Osteocyte (in vitro differentiated cells): ENCODE measurements at regions not wholly inside any gene's neighbourhood (a gene's known extent, or its start where the extent isn't known, plus 50 kb on each side); places are given as distances from the start of the nearest gene placed in this dataset.
A peak's percentile ranks its signal among the peaks of the same experiment; 100 is the strongest.
"Not testable (repeated sequence)": the region's sequence is repeated elsewhere in the genome, so short reads cannot be mapped to it uniquely, and the experiment has no call there.

Experiments used
- DNase-seq: peaks from one replicate; pipeline ENCODE4 v3.0.0; 2021; ENCODE audit warnings: mixed read lengths; ENCODE audit not compliant: unreplicated experiment; ENCODE audit errors: extremely low spot score
- H3K27ac Mint-ChIP-seq: one replicate; pipeline ENCODE4 v1.8.0; 2021; ENCODE audit warnings: mild to moderate bottlenecking, mixed read lengths; ENCODE audit not compliant: unreplicated experiment
- H3K27me3 Mint-ChIP-seq: one replicate; pipeline ENCODE4 v1.8.0; 2021; ENCODE audit warnings: mixed read lengths; ENCODE audit not compliant: unreplicated experiment
- H3K36me3 Mint-ChIP-seq: one replicate; pipeline ENCODE4 v1.8.0; 2021; ENCODE audit warnings: mixed read lengths; ENCODE audit not compliant: unreplicated experiment
- H3K4me1 Mint-ChIP-seq: one replicate; pipeline ENCODE4 v1.8.0; 2021; ENCODE audit warnings: mixed read lengths; ENCODE audit not compliant: unreplicated experiment
- H3K4me3 Mint-ChIP-seq: one replicate; pipeline ENCODE4 v1.8.0; 2021; ENCODE audit warnings: mild to moderate bottlenecking, moderate library complexity, mixed read lengths; ENCODE audit not compliant: unreplicated experiment
- H3K9me3 Mint-ChIP-seq: one replicate; pipeline ENCODE4 v1.8.0; 2021; ENCODE audit warnings: mixed read lengths; ENCODE audit not compliant: unreplicated experiment
- CTCF ChIP-seq: fragments of 200-600 bp; sonication (generic); IDR thresholded peaks from 2 replicates; pipeline ENCODE4 v1.5.0; 2021; ENCODE audit warnings: antibody characterized with exemption, mild to moderate bottlenecking, moderate library complexity

- Mint-ChIP-seq H3K27me3 (peaks cover 39% of the 10 kb centered on the region), H3K36me3 (no peaks in the 10 kb centered on the region), H3K27ac (no peak overlapping the region), H3K4me1 (no peaks in the 10 kb centered on the region), H3K9me3 (no peaks in the 10 kb centered on the region), H3K4me3 (no peak overlapping the region)
- DNase-seq = no peak
- no peak for TF ChIP-seq CTCF
These were observed 144.6 kb downstream of the BRD1 start for GRCh38 chr22:49683032-49683431.

GRCh38 chr22:49680819-49681218 is 146.9 kb downstream of the BRD1 start:
- H3K27me3 Mint-ChIP-seq = peaks cover 41% of the 10 kb centered on the region
- not testable (repeated sequence) for H3K36me3 Mint-ChIP-seq, DNase-seq, H3K4me3 Mint-ChIP-seq, H3K9me3 Mint-ChIP-seq, H3K4me1 Mint-ChIP-seq, H3K27ac Mint-ChIP-seq

GRCh38 chr22:49678842-49679170 is 148.9 kb downstream of the BRD1 start:
- Mint-ChIP-seq H3K4me3 (no peak overlapping the region), H3K9me3 (no peaks in the 10 kb centered on the region), H3K36me3 (no peaks in the 10 kb centered on the region), H3K4me1 (no peaks in the 10 kb centered on the region), H3K27ac (no peak overlapping the region), H3K27me3 (peaks cover 37% of the 10 kb centered on the region)
- TF ChIP-seq CTCF = no peak
- DNase-seq = no peak

GRCh38 chr22:49678137-49678841 is 149.4 kb downstream of the BRD1 start:
- Mint-ChIP-seq H3K27me3 (peaks cover 37% of the 10 kb centered on the region), H3K9me3 (no peaks in the 10 kb centered on the region)

GRCh38 chr22:49677495-49677889 is 150.2 kb downstream of the BRD1 start:
- Mint-ChIP-seq H3K4me1 (no peaks in the 10 kb centered on the region), H3K9me3 (no peaks in the 10 kb centered on the region), H3K27ac (no peak overlapping the region), H3K4me3 (no peak overlapping the region), H3K36me3 (no peaks in the 10 kb centered on the region), H3K27me3 (peaks cover 37% of the 10 kb centered on the region)
- TF ChIP-seq CTCF = no peak
- DNase-seq = peak; percentile 77

More at GRCh38 chr22:49678137-49678841, 149.4 kb downstream of the BRD1 start:
- Mint-ChIP-seq H3K36me3 (no peaks in the 10 kb centered on the region), H3K4me3 (no peak overlapping the region), H3K27ac (no peak overlapping the region), H3K4me1 (no peaks in the 10 kb centered on the region)
- peak; percentile 79 for DNase-seq
- TF ChIP-seq CTCF = no peak
